Fibroblast of skin of back (primary cell): ENCODE measurements at regions not wholly inside any gene's neighbourhood (a gene's known extent, or its start where the extent isn't known, plus 50 kb on each side); places are given as distances from the start of the nearest gene placed in this dataset.
"Not testable (repeated sequence)": the region's sequence is repeated elsewhere in the genome, so short reads cannot be mapped to it uniquely, and the experiment has no call there.

ENCODE experiments used
- DNase-seq: peaks from one replicate; pipeline ENCODE4 v3.0.0-alpha.2; 2013

GRCh38 chr13:71382285-71382684 is 484.7 kb downstream of the DACH1 start:
- DNase-seq, result no peak

- DNase-seq, result no peak
These were observed 486.8 kb downstream of the DACH1 start for GRCh38 chr13:71380191-71380590.

GRCh38 chr13:71378961-71379905 is 487.8 kb downstream of the DACH1 start:
- no peak for DNase-seq

GRCh38 chr13:71374471-71375049 is 492.4 kb downstream of the DACH1 start:
- no peak for DNase-seq

GRCh38 chr13:71368336-71368735 is 498.7 kb downstream of the DACH1 start:
- no peak for DNase-seq

- DNase-seq, result no peak
These were observed 507.0 kb downstream of the DACH1 start for GRCh38 chr13:71360041-71360440.

GRCh38 chr13:71359641-71360040 is 507.4 kb downstream of the DACH1 start:
- DNase-seq, result no peak

GRCh38 chr13:71358218-71358617 is 508.8 kb downstream of the DACH1 start:
- no peak for DNase-seq

GRCh38 chr13:71355010-71355409 is 512.0 kb downstream of the DACH1 start:
- no peak for DNase-seq

GRCh38 chr13:71350886-71351285 is 516.1 kb downstream of the DACH1 start:
- DNase-seq, result no peak

- not testable (repeated sequence) for DNase-seq
These were observed 521.1 kb downstream of the DACH1 start for GRCh38 chr13:71345856-71346255.

- DNase-seq, result no peak
These were observed 527.3 kb downstream of the DACH1 start for GRCh38 chr13:71339736-71340135.

GRCh38 chr13:71339005-71339404 is 528.0 kb downstream of the DACH1 start:
- DNase-seq, result no peak

GRCh38 chr13:71338070-71338469 is 528.9 kb downstream of the DACH1 start:
- no peak for DNase-seq

- DNase-seq, result no peak
These were observed 539.7 kb downstream of the DACH1 start for GRCh38 chr13:71327266-71327665.

GRCh38 chr13:71325556-71325955 is 541.4 kb downstream of the DACH1 start:
- no peak for DNase-seq

- DNase-seq, result no peak
These were observed 543.7 kb downstream of the DACH1 start for GRCh38 chr13:71323266-71323665.

GRCh38 chr13:71320452-71320851 is 546.6 kb downstream of the DACH1 start:
- DNase-seq, result peak; percentile 2

- DNase-seq, result no peak
These were observed 550.1 kb downstream of the DACH1 start for GRCh38 chr13:71316792-71317363.

GRCh38 chr13:71312923-71313322 is 554.1 kb downstream of the DACH1 start:
- no peak for DNase-seq

- DNase-seq, result no peak
These were observed 557.1 kb downstream of the DACH1 start for GRCh38 chr13:71309905-71310304.

- no peak for DNase-seq
These were observed 560.2 kb downstream of the DACH1 start for GRCh38 chr13:71306821-71307220.

GRCh38 chr13:71304861-71305260 is 562.1 kb downstream of the DACH1 start:
- DNase-seq, result no peak

- DNase-seq, result no peak
These were observed 563.9 kb downstream of the DACH1 start for GRCh38 chr13:71303144-71303543.
